ENCODE measurements at regions not wholly inside any gene's neighbourhood (a gene's known extent, or its start where the extent isn't known, plus 50 kb on each side); places are given as distances from the start of the nearest gene placed in this dataset.

DNA sequence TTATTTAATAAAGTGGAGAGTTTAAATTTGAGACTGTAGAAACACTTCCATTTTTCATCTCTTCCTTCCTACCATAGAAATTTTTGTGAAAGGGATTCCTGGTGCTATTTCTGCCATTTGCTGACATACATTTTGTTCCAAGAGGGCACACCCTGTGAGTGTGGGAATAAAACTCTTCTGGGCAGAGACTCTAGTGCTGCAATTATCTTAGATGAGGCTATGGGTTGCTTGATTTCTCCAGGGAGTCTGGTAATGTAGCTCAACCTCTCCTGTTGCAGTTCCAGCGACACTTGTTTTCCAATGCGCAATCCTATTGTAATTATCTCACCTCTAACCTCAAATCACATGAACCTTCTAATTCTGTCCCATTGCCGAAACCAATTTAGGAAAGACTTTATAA, 60.1 kb upstream of the ZSWIM2 start:
- TF ChIP-seq, protein P1, sequence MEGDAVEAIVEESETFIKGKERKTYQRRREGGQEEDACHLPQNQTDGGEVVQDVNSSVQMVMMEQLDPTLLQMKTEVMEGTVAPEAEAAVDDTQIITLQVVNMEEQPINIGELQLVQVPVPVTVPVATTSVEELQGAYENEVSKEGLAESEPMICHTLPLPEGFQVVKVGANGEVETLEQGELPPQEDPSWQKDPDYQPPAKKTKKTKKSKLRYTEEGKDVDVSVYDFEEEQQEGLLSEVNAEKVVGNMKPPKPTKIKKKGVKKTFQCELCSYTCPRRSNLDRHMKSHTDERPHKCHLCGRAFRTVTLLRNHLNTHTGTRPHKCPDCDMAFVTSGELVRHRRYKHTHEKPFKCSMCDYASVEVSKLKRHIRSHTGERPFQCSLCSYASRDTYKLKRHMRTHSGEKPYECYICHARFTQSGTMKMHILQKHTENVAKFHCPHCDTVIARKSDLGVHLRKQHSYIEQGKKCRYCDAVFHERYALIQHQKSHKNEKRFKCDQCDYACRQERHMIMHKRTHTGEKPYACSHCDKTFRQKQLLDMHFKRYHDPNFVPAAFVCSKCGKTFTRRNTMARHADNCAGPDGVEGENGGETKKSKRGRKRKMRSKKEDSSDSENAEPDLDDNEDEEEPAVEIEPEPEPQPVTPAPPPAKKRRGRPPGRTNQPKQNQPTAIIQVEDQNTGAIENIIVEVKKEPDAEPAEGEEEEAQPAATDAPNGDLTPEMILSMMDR (IDR thresholded peaks at IDR 0.05): no peak
- no peak for TF ChIP-seq NFYB (CRISPR knock-in tag; conservative IDR thresholded peaks at IDR 0.05; ENCODE audit: low read depth)
- TF ChIP-seq, protein P2, sequence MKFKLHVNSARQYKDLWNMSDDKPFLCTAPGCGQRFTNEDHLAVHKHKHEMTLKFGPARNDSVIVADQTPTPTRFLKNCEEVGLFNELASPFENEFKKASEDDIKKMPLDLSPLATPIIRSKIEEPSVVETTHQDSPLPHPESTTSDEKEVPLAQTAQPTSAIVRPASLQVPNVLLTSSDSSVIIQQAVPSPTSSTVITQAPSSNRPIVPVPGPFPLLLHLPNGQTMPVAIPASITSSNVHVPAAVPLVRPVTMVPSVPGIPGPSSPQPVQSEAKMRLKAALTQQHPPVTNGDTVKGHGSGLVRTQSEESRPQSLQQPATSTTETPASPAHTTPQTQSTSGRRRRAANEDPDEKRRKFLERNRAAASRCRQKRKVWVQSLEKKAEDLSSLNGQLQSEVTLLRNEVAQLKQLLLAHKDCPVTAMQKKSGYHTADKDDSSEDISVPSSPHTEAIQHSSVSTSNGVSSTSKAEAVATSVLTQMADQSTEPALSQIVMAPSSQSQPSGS (CRISPR knock-in tag; IDR thresholded peaks at IDR 0.05; ENCODE audit: borderline replicate concordance, low read depth): no peak
- TF ChIP-seq IRF2 (CRISPR knock-in tag; IDR thresholded peaks at IDR 0.05; ENCODE audit: borderline replicate concordance, low read depth): no peak
- TF ChIP-seq NR1H2 (CRISPR knock-in tag; IDR thresholded peaks at IDR 0.05): no peak
- TF ChIP-seq, protein P3, sequence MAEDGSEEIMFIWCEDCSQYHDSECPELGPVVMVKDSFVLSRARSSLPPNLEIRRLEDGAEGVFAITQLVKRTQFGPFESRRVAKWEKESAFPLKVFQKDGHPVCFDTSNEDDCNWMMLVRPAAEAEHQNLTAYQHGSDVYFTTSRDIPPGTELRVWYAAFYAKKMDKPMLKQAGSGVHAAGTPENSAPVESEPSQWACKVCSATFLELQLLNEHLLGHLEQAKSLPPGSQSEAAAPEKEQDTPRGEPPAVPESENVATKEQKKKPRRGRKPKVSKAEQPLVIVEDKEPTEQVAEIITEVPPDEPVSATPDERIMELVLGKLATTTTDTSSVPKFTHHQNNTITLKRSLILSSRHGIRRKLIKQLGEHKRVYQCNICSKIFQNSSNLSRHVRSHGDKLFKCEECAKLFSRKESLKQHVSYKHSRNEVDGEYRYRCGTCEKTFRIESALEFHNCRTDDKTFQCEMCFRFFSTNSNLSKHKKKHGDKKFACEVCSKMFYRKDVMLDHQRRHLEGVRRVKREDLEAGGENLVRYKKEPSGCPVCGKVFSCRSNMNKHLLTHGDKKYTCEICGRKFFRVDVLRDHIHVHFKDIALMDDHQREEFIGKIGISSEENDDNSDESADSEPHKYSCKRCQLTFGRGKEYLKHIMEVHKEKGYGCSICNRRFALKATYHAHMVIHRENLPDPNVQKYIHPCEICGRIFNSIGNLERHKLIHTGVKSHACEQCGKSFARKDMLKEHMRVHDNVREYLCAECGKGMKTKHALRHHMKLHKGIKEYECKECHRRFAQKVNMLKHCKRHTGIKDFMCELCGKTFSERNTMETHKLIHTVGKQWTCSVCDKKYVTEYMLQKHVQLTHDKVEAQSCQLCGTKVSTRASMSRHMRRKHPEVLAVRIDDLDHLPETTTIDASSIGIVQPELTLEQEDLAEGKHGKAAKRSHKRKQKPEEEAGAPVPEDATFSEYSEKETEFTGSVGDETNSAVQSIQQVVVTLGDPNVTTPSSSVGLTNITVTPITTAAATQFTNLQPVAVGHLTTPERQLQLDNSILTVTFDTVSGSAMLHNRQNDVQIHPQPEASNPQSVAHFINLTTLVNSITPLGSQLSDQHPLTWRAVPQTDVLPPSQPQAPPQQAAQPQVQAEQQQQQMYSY (CRISPR knock-in tag; IDR thresholded peaks at IDR 0.05): no peak
- no peak for TF ChIP-seq FOXJ3 (CRISPR knock-in tag; IDR thresholded peaks at IDR 0.05; ENCODE audit: borderline replicate concordance)
- TF ChIP-seq, protein P4, sequence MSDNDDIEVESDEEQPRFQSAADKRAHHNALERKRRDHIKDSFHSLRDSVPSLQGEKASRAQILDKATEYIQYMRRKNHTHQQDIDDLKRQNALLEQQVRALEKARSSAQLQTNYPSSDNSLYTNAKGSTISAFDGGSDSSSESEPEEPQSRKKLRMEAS (CRISPR knock-in tag; IDR thresholded peaks at IDR 0.05): no peak
- TF ChIP-seq ETV6 (CRISPR knock-in tag; IDR thresholded peaks at IDR 0.05): no peak
